ENCODE measurements at regions not wholly inside any gene's neighbourhood (a gene's known extent, or its start where the extent isn't known, plus 50 kb on each side); places are given as distances from the start of the nearest gene placed in this dataset.
"Not testable (repeated sequence)": the region's sequence is repeated elsewhere in the genome, so short reads cannot be mapped to it uniquely, and the experiment has no call there.

DNA sequence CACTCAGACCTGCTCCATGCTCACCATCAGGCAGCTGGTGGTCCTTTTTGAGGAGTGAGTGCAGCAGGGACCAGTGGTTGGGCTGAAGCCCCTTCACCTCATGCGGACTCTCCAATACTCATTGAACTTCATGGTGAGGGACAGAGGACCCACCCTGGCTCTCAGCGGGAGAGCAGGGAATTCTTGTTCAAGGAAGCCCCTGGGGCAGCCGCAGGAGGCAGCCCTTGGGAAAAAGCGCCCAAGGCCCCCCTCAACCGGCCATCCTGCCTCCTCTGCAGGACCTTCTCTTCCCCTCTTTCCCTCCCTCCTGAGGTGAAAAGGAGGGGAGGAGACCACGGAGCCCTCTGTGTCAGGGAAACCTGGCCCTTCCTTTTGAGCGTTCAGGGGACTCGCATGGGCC is 4510.9 kb upstream of the OR11H1 start:
- H3K9me3 ChIP-seq (ENCODE audit: control insufficient read depth, insufficient read depth, low read length); H3K4me3 ChIP-seq (ENCODE audit: low read depth, low read length); H3K27ac ChIP-seq (ENCODE audit: low read depth, low read length); DNase-seq (ENCODE audit: low read depth, low spot score); H3K27me3 ChIP-seq (ENCODE audit: control insufficient read depth, insufficient read depth, low read length); CTCF ChIA-PET; POLR2A ChIA-PET: not testable (repeated sequence)

DNA sequence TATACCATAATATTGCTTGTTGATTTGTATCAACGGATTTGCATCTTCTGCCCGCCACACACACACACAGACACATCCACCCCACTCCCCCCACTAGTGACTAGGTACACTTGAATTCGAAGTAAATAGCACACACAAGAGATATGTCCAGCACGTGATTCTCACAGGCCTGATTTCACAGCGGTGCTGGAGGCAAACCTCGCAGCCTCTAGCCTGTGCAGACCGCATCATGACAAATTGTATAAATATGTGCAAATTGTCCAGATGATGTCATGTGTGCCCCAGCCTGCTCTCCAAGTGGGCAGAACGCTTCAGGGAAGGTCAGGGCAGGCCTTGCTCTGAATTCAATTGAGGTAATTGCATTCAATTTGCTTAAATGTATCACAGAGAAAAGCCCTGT is 4507.5 kb upstream of the OR11H1 start:
- H3K4me3 ChIP-seq (ENCODE audit: low read depth, low read length); H3K27me3 ChIP-seq (ENCODE audit: control insufficient read depth, insufficient read depth, low read length); H3K27ac ChIP-seq (ENCODE audit: low read depth, low read length); CTCF ChIA-PET; POLR2A ChIA-PET; DNase-seq (ENCODE audit: low read depth, low spot score): not testable (repeated sequence)
- H3K9me3 ChIP-seq (ENCODE audit: control insufficient read depth, insufficient read depth, low read length) = peaks cover 12% of the 10 kb centered on the region

DNA sequence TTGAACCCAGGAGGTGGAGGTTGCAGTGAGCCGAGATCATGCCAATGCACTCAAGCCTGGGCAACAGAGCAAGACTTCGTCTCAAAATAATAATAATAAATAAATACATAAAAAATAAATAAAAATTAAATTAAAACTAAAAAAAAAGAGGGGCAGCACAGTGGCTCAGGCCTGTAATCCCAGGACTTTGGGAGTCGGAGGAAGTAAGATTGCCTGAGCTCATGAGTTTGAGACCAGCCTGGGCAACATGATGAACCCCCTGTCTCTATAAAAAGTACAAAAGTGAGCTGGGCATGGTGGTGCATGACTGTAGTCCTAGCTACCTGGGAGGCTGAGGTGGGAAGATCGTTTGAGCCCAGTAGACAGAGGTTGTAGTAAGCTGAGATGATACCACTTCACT is 4501.5 kb upstream of the OR11H1 start:
- H3K9me3 ChIP-seq (ENCODE audit: control insufficient read depth, insufficient read depth, low read length) = peaks cover 55% of the 10 kb centered on the region
- H3K4me3 ChIP-seq (ENCODE audit: low read depth, low read length); POLR2A ChIA-PET; H3K27me3 ChIP-seq (ENCODE audit: control insufficient read depth, insufficient read depth, low read length); H3K27ac ChIP-seq (ENCODE audit: low read depth, low read length); DNase-seq (ENCODE audit: low read depth, low spot score); CTCF ChIA-PET: not testable (repeated sequence)

DNA sequence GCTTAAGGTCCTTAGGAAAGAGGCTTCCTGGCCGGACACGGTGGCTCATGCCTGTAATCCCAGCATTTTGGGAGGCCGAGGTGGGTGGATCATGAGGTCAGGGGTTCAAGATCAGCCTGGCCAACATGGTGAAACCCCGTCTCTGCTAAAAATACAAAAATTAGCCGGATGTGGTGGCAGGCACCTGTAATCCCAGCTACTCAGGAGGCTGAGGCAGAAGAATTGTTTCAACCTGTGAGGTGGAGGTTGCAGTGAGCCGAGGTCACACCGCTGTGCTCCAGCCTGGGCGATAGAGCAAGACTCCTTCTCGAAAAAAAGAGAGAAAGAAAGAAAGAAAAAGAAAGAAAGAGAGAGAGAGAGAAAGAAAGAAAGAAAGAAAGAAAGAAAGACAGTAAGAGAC is 4500.9 kb upstream of the OR11H1 start:
- CTCF ChIA-PET; H3K27ac ChIP-seq (ENCODE audit: low read depth, low read length); H3K4me3 ChIP-seq (ENCODE audit: low read depth, low read length); POLR2A ChIA-PET; H3K27me3 ChIP-seq (ENCODE audit: control insufficient read depth, insufficient read depth, low read length); DNase-seq (ENCODE audit: low read depth, low spot score): not testable (repeated sequence)
- H3K9me3 ChIP-seq (ENCODE audit: control insufficient read depth, insufficient read depth, low read length) = peaks cover 60% of the 10 kb centered on the region

DNA sequence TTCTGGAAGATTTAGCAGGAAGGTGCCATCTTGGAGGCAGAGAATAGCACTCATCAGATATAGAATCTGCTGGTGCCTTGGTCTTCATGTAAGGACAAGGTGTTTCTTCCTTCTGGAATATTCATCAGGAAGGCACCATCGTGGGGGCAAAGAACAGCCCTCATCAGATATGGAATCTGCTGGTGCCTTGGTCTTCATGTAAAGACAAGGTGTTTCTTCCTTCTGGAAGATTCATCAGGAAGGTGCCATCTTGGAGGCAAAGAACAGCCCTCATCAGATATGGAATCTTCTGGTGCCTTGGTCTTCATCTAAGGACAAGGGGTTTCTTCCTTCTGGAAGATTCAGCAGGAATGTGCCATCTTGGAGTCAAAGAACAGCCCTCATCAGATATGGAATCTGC is 4500.5 kb upstream of the OR11H1 start:
- H3K27ac ChIP-seq (ENCODE audit: low read depth, low read length); H3K4me3 ChIP-seq (ENCODE audit: low read depth, low read length); H3K27me3 ChIP-seq (ENCODE audit: control insufficient read depth, insufficient read depth, low read length); CTCF ChIA-PET; DNase-seq (ENCODE audit: low read depth, low spot score); POLR2A ChIA-PET: not testable (repeated sequence)
- peaks cover 65% of the 10 kb centered on the region for H3K9me3 ChIP-seq (ENCODE audit: control insufficient read depth, insufficient read depth, low read length)

DNA sequence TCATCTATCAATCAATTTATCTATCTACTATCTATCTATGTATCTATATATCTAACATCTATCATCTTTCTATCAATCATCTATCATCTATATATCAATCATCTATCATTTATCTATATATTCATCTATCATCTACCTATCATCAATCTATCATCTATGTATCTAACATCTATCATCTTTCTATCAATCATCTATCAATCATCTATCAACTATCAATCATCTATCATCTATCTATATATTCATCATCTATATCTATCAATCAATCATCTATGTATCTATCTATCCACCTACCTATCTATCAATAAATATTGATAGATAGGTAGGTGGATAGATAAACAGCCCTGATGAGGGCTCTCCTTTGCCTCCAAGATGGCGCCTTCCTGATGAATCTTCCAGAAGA is 4499.8 kb upstream of the OR11H1 start:
- H3K27me3 ChIP-seq (ENCODE audit: control insufficient read depth, insufficient read depth, low read length); DNase-seq (ENCODE audit: low read depth, low spot score); CTCF ChIA-PET; H3K27ac ChIP-seq (ENCODE audit: low read depth, low read length); POLR2A ChIA-PET; H3K4me3 ChIP-seq (ENCODE audit: low read depth, low read length): not testable (repeated sequence)
- peaks cover 71% of the 10 kb centered on the region for H3K9me3 ChIP-seq (ENCODE audit: control insufficient read depth, insufficient read depth, low read length)

DNA sequence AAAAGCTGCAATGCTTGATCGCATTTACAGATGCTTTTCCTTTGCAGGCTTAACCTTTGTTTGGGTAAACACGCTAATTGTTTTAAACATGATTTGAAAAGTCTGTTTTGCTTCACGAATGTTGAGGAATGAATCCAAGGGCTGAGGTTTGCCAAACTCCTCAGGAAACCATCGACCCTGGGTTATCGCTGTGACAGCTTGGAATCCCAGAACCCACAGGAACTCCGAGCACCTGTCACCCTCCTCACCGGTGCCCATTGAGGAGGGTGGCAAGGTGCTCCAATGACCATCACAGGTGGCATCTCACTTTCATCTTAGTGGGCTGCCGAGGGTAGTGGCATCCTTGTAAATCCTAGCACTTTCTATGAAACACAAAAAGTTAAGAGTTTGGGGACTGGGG is 4498.5 kb upstream of the OR11H1 start:
- POLR2A ChIA-PET; H3K4me3 ChIP-seq (ENCODE audit: low read depth, low read length); CTCF ChIA-PET; H3K27ac ChIP-seq (ENCODE audit: low read depth, low read length); H3K27me3 ChIP-seq (ENCODE audit: control insufficient read depth, insufficient read depth, low read length); DNase-seq (ENCODE audit: low read depth, low spot score): not testable (repeated sequence)
- H3K9me3 ChIP-seq (ENCODE audit: control insufficient read depth, insufficient read depth, low read length) = peaks cover 85% of the 10 kb centered on the region

DNA sequence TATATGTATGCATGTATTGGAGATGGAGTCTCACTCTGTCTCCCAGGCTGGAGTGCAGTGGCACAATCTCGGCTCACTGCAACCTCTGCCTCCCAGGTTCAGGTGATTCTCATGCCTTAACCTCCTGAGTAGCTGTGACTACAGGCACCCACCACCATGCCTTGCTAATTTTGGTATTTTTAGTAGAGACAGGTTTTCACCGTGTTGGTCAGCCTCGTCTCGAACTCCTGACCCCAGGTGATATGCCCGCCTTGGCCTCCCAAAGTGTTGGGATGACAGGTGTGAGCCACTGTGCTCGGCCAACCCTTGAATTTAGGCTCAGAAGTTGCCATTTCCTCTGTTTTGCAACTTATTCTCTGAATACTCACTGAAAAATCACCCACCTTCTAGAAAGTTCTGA is 4498.0 kb upstream of the OR11H1 start:
- DNase-seq (ENCODE audit: low read depth, low spot score); H3K27me3 ChIP-seq (ENCODE audit: control insufficient read depth, insufficient read depth, low read length); POLR2A ChIA-PET; H3K4me3 ChIP-seq (ENCODE audit: low read depth, low read length); CTCF ChIA-PET; H3K27ac ChIP-seq (ENCODE audit: low read depth, low read length): not testable (repeated sequence)
- H3K9me3 ChIP-seq (ENCODE audit: control insufficient read depth, insufficient read depth, low read length) = peaks cover 86% of the 10 kb centered on the region

DNA sequence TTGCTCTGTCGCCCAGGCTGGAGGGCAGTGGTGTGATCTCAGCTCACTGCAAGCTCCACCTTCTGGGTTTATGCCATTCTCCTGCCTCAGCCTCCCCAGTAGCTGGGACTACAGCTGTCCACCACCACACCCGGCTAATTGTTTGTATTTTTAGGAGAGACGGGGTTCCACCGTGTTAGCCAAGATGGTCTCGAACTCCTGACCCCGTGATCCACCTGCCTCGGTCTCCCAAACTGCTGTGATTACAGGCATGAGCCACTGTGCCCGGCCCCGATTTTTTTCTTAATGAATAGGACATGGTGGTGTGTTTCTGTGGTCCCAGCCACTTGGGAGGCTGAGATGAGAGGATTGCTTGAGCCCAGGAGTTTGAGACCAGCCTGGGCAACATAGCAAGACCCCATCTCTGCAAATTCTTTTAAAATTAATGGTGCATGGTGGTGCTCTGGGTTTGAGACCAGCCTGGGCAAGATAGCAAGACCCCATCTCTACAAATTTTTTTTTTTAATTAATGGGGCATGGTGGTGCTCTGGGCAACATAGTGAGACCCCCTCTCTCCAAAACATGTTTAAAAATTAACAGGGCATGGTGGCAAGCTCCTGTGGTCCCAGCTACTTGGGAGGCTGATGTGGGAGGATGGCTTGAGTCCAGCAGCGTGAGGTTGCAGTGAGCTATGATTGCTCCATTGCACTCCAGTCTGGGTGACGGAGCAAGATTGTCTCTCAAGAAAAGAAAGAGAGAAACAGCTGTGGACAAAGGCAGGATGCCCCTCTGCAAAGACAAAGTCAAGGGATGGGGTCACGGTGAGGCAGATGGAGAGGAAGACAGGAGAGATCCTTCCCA is 4497.2 kb upstream of the OR11H1 start:
- POLR2A ChIA-PET; H3K27me3 ChIP-seq (ENCODE audit: control insufficient read depth, insufficient read depth, low read length); H3K27ac ChIP-seq (ENCODE audit: low read depth, low read length); DNase-seq (ENCODE audit: low read depth, low spot score); CTCF ChIA-PET; H3K4me3 ChIP-seq (ENCODE audit: low read depth, low read length): not testable (repeated sequence)
- H3K9me3 ChIP-seq (ENCODE audit: control insufficient read depth, insufficient read depth, low read length) = peaks cover 88% of the 10 kb centered on the region

DNA sequence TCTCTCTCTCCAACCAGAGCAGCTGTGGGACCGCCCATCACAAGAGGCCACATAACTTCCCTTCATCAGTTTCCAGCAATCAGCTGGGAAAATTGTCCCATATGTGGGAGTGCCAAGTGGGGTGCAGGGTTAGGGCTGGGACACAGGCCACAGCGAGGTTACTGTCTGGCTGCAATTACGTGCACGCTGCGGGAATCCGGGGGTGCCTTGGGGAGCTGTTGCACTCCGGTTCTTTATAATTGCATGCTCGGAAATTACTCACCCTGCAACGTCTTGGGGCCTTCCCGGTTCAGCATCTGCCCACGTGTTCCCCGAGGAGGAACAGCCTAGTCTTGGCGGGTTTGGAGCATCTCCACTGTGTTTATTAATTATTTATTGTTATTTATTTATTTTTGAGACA is 4495.9 kb upstream of the OR11H1 start:
- peaks cover 87% of the 10 kb centered on the region for H3K9me3 ChIP-seq (ENCODE audit: control insufficient read depth, insufficient read depth, low read length)
- DNase-seq (ENCODE audit: low read depth, low spot score); H3K4me3 ChIP-seq (ENCODE audit: low read depth, low read length); H3K27me3 ChIP-seq (ENCODE audit: control insufficient read depth, insufficient read depth, low read length); H3K27ac ChIP-seq (ENCODE audit: low read depth, low read length); POLR2A ChIA-PET; CTCF ChIA-PET: not testable (repeated sequence)

DNA sequence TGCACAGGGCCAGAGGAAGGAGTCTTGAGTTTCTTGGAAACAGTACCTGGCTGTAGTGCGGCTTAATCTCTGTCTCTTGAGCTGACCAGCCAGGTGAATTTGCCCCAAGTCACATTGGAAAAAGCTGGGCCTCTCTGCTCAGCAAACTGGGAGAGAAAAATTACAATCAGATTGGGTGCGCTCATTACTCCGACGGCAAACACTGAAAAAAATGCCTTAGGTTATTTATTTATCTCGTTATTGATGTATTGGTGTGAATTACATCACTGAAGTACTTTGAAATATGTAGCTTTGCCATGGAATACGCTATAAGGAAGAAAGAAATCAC is 4493.4 kb upstream of the OR11H1 start:
- CTCF ChIA-PET, POLR2A ChIA-PET: not testable (repeated sequence)
- peaks cover 91% of the 10 kb centered on the region for H3K9me3 ChIP-seq (ENCODE audit: control insufficient read depth, insufficient read depth, low read length)

DNA sequence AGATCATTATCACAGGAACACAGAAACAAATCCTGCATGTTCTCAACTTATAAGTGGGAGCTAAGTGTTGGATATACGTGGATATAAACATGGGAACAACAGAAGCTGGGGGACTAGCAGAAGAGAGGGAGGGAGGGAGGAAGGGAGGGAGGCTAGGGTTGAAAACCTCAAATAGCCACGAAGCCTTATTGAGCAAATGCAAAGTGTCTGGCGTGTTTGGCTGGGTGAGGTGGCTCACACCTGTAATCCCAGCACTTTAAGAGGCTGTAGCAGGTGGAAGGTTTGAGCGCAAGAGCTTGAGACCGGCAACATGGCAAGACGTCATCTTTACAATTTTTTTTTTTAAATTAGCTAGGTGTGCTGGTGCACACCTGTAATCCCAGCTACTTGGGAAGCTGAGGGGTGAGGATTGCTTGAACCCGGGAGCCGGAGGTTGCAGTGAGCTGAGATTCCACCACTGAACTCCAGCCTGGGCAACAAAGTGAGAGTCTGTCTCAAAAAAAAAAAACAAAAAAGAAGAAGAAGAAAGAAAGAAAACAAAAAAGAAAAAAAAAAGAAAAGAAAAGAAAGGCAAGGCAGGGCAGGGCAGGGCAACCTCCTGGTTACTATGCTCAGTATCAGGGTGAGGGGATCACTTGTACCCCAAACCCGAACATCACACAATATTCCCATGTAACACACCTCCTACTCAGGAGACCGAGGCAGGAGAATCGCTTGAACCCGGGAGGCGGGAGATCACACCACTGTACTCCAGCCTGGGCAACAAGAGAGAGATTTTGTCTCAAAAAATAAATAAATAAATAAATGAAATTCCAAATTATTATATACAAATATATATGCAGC is 4492.7 kb upstream of the OR11H1 start:
- CTCF ChIA-PET; H3K27me3 ChIP-seq (ENCODE audit: control insufficient read depth, insufficient read depth, low read length); H3K27ac ChIP-seq (ENCODE audit: low read depth, low read length); DNase-seq (ENCODE audit: low read depth, low spot score); H3K4me3 ChIP-seq (ENCODE audit: low read depth, low read length); POLR2A ChIA-PET: not testable (repeated sequence)
- H3K9me3 ChIP-seq (ENCODE audit: control insufficient read depth, insufficient read depth, low read length) = peaks cover 85% of the 10 kb centered on the region

More for the DNA sequence above, 4493.4 kb upstream of the OR11H1 start:
- not testable (repeated sequence) for H3K4me3 ChIP-seq (ENCODE audit: low read depth, low read length); DNase-seq (ENCODE audit: low read depth, low spot score); H3K27ac ChIP-seq (ENCODE audit: low read depth, low read length); H3K27me3 ChIP-seq (ENCODE audit: control insufficient read depth, insufficient read depth, low read length)

Data from AG04450 (cell line).